Activated T-helper 2 cell treated with anti-CD3 and anti-CD28 coated beads, Interferon-gamma antibody, Interleukin-2, Interleukin-4, amounts not matched to agents 10 μg/mL and 5 μg/mL and 100 μg/mL, durations not matched to agents 14 hours and 24 hours and 36 hours (primary cell): ENCODE measurements at regions not wholly inside any gene's neighbourhood (a gene's known extent, or its start where the extent isn't known, plus 50 kb on each side); places are given as distances from the start of the nearest gene placed in this dataset.
"Not testable (repeated sequence)": the region's sequence is repeated elsewhere in the genome, so short reads cannot be mapped to it uniquely, and the experiment has no call there.

Experiments
- DNase-seq: peaks from one replicate; pipeline ENCODE4 v3.0.0; 2021; ENCODE audit warnings: low spot score
- H3K27ac Mint-ChIP-seq: one replicate; pipeline ENCODE4 v1.8.0; 2021; ENCODE audit warnings: mixed read lengths
- H3K27me3 Mint-ChIP-seq: one replicate; pipeline ENCODE4 v1.8.0; 2021; ENCODE audit warnings: low read depth, mixed read lengths
- H3K36me3 Mint-ChIP-seq: one replicate; pipeline ENCODE4 v1.8.0; 2021; ENCODE audit warnings: low read depth, mixed read lengths
- H3K4me1 Mint-ChIP-seq: one replicate; pipeline ENCODE4 v1.8.0; 2021; ENCODE audit warnings: low read depth, mixed read lengths
- H3K4me3 Mint-ChIP-seq: one replicate; pipeline ENCODE4 v1.8.0; 2021; ENCODE audit warnings: low read depth, mild to moderate bottlenecking, moderate library complexity, mixed read lengths
- H3K9me3 Mint-ChIP-seq: one replicate; pipeline ENCODE4 v1.8.0; 2021; ENCODE audit warnings: mixed read lengths
- intact Hi-C: fragments of 100-400 bp; cut with micrococcal nuclease; formaldehyde crosslinking; loops from one replicate; pipeline ENCODE4 v1.15.1; 2023

GRCh38 chr3:193051314-193051713, 133.7 kb upstream of the MB21D2 start:
- intact Hi-C loops = no loop called here
- no peak overlapping the region for H3K27ac Mint-ChIP-seq
- DNase-seq = no peak
- H3K27me3 Mint-ChIP-seq = peaks cover 5% of the 10 kb centered on the region
- H3K4me1 Mint-ChIP-seq = no peaks in the 10 kb centered on the region
- H3K9me3 Mint-ChIP-seq = no peaks in the 10 kb centered on the region
- no peak overlapping the region for H3K4me3 Mint-ChIP-seq
- H3K36me3 Mint-ChIP-seq = no peaks in the 10 kb centered on the region

DNA sequence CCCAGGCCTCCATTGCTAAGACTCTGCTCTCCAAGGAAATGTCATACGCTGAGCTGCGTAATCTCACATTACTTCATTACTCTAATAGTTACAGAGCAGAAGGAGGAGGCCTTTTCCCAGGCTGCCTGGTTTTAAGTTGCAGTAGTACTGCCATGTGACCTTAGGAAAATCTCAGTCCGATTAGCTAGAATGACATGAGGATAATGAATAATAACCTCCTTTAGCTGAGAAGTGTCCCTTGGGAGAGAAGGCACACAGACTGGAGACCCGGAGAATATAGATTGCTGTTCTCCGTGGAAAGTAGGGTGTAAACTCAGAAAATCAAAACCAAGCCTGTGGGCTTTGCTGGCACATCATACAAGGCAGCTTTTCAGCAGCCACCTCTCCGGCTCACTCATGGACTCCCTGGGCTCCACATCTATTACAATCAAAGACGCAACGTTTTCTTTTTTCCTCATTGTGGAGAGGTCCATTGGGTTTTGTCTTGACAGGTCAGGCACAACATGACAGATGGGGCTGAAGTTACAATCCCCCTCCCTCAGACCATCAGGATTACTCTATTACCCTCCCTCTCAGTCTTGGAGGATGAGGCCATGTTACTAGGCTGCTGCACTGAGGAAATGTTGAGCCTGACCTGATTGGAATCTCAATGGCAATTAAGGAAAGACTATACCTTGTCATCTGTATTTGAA, 134.8 kb upstream of the MB21D2 start:
- no peaks in the 10 kb centered on the region for H3K9me3 Mint-ChIP-seq
- no peaks in the 10 kb centered on the region for H3K36me3 Mint-ChIP-seq
- H3K27ac Mint-ChIP-seq = no peak overlapping the region
- DNase-seq = no peak
- H3K4me3 Mint-ChIP-seq = no peak overlapping the region
- peaks cover 8% of the 10 kb centered on the region for H3K27me3 Mint-ChIP-seq
- no peaks in the 10 kb centered on the region for H3K4me1 Mint-ChIP-seq
- intact Hi-C loops = no loop called here

DNA sequence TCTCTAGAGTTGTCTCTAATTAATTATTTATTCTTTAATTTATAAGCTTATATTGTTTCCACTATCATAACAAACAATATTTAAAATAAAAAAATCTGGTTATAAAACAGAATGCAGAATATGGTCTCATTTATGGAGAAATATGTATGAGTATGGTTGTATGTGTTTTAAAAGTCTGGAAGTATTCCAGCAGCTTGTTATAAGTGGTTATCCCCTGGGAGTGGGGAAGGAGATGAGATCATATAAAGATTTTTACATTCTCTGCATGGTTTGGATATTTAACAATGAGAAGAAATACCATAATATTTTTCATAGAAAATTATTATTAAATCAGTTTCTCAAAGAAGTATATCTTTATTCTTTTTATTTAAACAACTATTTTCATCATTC, 135.4 kb upstream of the MB21D2 start:
- H3K4me3 Mint-ChIP-seq = no peak overlapping the region
- H3K36me3 Mint-ChIP-seq = no peaks in the 10 kb centered on the region
- no peaks in the 10 kb centered on the region for H3K4me1 Mint-ChIP-seq
- H3K27me3 Mint-ChIP-seq = peaks cover 11% of the 10 kb centered on the region
- no peaks in the 10 kb centered on the region for H3K9me3 Mint-ChIP-seq
- H3K27ac Mint-ChIP-seq = no peak overlapping the region
- DNase-seq = no peak
- intact Hi-C loops = no loop called here

DNA sequence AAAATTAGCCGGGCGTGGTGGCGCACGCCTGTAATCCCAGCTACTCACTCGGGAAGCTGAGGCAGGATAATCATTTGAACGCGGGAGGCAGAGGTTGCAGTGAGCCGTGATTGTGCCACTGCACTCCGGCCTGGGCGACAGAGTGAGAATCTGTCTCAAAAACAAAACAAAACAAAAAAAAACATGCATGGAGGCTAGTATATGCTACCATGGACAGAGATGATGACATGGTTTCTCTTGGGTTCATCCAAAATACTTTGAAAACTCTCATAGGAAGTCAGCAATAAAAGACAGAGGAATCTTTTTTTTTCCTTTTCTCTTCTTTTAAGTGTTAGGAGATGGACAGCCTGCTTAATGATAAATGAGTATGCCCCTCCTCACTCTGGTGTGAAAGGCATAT, 137.7 kb upstream of the MB21D2 start:
- no peak for DNase-seq
- Mint-ChIP-seq H3K27ac (no peak overlapping the region), H3K36me3 (no peaks in the 10 kb centered on the region), H3K9me3 (no peaks in the 10 kb centered on the region), H3K27me3 (peaks cover 11% of the 10 kb centered on the region), H3K4me3 (no peak overlapping the region), H3K4me1 (no peaks in the 10 kb centered on the region)
- intact Hi-C loops = no loop called here

DNA sequence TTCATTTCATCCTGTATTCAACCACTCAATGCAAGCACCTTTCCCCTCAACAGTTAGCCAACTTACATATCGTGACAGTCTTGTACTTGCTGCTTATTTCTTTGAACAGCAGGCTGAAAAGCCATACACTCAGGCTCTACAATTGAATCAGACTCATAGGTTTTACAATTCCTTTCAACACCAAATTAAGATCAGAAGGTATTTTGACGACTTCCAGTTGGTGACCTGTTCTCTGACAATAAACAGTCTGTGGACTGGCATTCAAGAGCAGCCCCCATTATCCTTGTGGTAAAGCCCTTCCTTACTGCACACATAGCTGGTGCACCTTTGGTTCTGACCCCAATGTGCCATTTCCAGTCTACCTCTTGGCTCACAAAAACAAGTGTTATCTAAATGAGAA, 140.0 kb upstream of the MB21D2 start:
- H3K4me1 Mint-ChIP-seq = no peaks in the 10 kb centered on the region
- H3K4me3 Mint-ChIP-seq = no peak overlapping the region
- H3K9me3 Mint-ChIP-seq = no peaks in the 10 kb centered on the region
- intact Hi-C loops = no loop called here
- H3K36me3 Mint-ChIP-seq = no peaks in the 10 kb centered on the region
- no peak for DNase-seq
- H3K27me3 Mint-ChIP-seq = peaks cover 12% of the 10 kb centered on the region
- no peak overlapping the region for H3K27ac Mint-ChIP-seq

- H3K27me3 Mint-ChIP-seq = peaks cover 10% of the 10 kb centered on the region
- H3K4me3 Mint-ChIP-seq = no peak overlapping the region
- intact Hi-C loops = no loop called here
- no peaks in the 10 kb centered on the region for H3K4me1 Mint-ChIP-seq
- no peak for DNase-seq
- no peaks in the 10 kb centered on the region for H3K36me3 Mint-ChIP-seq
- no peak overlapping the region for H3K27ac Mint-ChIP-seq
- H3K9me3 Mint-ChIP-seq = no peaks in the 10 kb centered on the region
Measured at GRCh38 chr3:193060748-193061546, 143.3 kb upstream of the MB21D2 start.

- no peak for DNase-seq
- Mint-ChIP-seq H3K36me3 (no peaks in the 10 kb centered on the region), H3K4me3 (no peak overlapping the region), H3K27ac (no peak overlapping the region), H3K27me3 (no peaks in the 10 kb centered on the region), H3K4me1 (no peaks in the 10 kb centered on the region), H3K9me3 (no peaks in the 10 kb centered on the region)
- intact Hi-C loops = no loop called here
Measured at GRCh38 chr3:193068365-193068764, 150.7 kb upstream of the MB21D2 start.

- H3K27ac Mint-ChIP-seq, H3K9me3 Mint-ChIP-seq, DNase-seq, H3K36me3 Mint-ChIP-seq, intact Hi-C loops, H3K4me1 Mint-ChIP-seq, H3K27me3 Mint-ChIP-seq, H3K4me3 Mint-ChIP-seq: not testable (repeated sequence)
Measured at GRCh38 chr3:193069732-193070131, 152.1 kb upstream of the MB21D2 start.

GRCh38 chr3:193078996-193079753, 161.5 kb upstream of the MB21D2 start:
- Mint-ChIP-seq H3K9me3 (no peaks in the 10 kb centered on the region), H3K36me3 (no peaks in the 10 kb centered on the region), H3K27me3 (peaks cover 3% of the 10 kb centered on the region), H3K27ac (no peak overlapping the region), H3K4me1 (no peaks in the 10 kb centered on the region), H3K4me3 (no peak overlapping the region)
- DNase-seq = no peak
- intact Hi-C loops = no loop called here

DNA sequence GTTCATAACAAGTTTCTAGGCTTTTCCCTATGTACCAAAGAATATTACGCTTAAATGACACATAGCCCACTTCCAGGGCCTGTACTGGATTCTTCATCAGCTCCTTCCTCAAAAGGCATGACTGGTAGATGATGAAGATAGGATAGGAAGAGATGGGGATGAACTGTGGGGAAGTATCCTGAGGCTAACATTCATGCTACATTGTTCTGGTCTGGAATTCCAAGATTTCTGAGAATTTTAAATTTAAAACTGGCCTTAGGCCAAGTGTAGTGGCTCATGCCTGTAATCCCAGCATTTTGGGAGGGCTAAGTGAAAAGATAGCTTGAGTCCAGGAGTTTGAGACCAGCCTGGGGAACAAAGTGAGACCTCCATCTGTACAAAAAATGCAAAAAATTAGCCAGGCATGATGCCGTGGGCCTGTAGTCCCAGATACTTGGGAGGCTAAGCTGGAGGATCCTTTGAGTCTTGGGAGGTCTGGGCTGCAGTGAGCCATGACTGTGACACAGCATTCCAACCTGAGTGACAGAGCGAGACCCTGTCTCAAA, 160.1 kb upstream of the PLAAT1 start:
- intact Hi-C loops = no loop called here
- no peak overlapping the region for H3K4me3 Mint-ChIP-seq

GRCh38 chr3:193085655-193086054, 155.4 kb upstream of the PLAAT1 start:
- Mint-ChIP-seq H3K4me1 (no peaks in the 10 kb centered on the region), H3K4me3 (no peak overlapping the region), H3K27ac (no peak overlapping the region)

More for the DNA sequence above, 160.1 kb upstream of the PLAAT1 start:
- Mint-ChIP-seq H3K4me1 (no peaks in the 10 kb centered on the region), H3K27ac (no peak overlapping the region), H3K27me3 (no peaks in the 10 kb centered on the region), H3K9me3 (no peaks in the 10 kb centered on the region), H3K36me3 (no peaks in the 10 kb centered on the region)
- no peak for DNase-seq

DNA sequence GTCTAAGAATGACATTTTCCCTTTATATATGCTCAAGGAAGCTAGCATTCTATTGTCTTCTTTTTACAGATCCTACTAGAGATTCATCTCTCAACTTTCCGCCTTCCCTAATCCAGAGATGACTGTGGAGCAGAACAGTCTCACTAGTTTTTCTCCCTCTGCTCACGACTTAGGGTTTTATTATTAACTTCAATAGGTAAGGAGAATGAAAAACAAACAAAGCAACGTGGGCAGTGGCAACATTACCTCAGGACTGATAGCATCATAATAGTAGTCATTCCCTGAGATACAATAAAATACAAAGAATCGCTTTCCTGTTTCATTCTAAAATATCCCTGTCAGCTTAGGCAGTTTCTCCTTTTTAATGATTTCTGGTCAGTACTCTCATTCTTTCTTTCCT, 154.3 kb upstream of the PLAAT1 start:
- intact Hi-C loops = no loop called here
- Mint-ChIP-seq H3K4me3 (no peak overlapping the region), H3K36me3 (no peaks in the 10 kb centered on the region), H3K9me3 (no peaks in the 10 kb centered on the region), H3K4me1 (no peaks in the 10 kb centered on the region), H3K27me3 (no peaks in the 10 kb centered on the region), H3K27ac (no peak overlapping the region)
- DNase-seq = no peak

More at GRCh38 chr3:193085655-193086054, 155.4 kb upstream of the PLAAT1 start:
- DNase-seq = no peak
- intact Hi-C loops = no loop called here
- H3K9me3 Mint-ChIP-seq = no peaks in the 10 kb centered on the region
- no peaks in the 10 kb centered on the region for H3K36me3 Mint-ChIP-seq
- no peaks in the 10 kb centered on the region for H3K27me3 Mint-ChIP-seq

- no peak overlapping the region for H3K27ac Mint-ChIP-seq
- no peaks in the 10 kb centered on the region for H3K36me3 Mint-ChIP-seq
- H3K4me3 Mint-ChIP-seq = no peak overlapping the region
- intact Hi-C loops = no loop called here
- H3K9me3 Mint-ChIP-seq = no peaks in the 10 kb centered on the region
- DNase-seq = no peak
- H3K27me3 Mint-ChIP-seq = no peaks in the 10 kb centered on the region
- no peaks in the 10 kb centered on the region for H3K4me1 Mint-ChIP-seq
Measured at GRCh38 chr3:193087336-193087735, 153.7 kb upstream of the PLAAT1 start.
